DND-41 (cell line): ENCODE measurements at regions not wholly inside any gene's neighbourhood (a gene's known extent, or its start where the extent isn't known, plus 50 kb on each side); places are given as distances from the start of the nearest gene placed in this dataset.

Experiments used
- CTCF ChIP-seq: IDR thresholded peaks from 2 replicates; pipeline ENCODE4 v1.5.1; 2012; ENCODE audit warnings: borderline replicate concordance, low read length, moderate library complexity, mild to moderate bottlenecking; ENCODE audit not compliant: poor library complexity, severe bottlenecking; ENCODE audit errors: extremely low read depth
- EZH2 ChIP-seq: IDR thresholded peaks from 3 replicates; pipeline ENCODE4 v1.6.1; 2012; ENCODE audit warnings: borderline replicate concordance, low read depth, mild to moderate bottlenecking, moderate library complexity, low read length, inconsistent platforms; ENCODE audit not compliant: severe bottlenecking

- TF ChIP-seq CTCF = no peak
- TF ChIP-seq EZH2 = no peak
Measured at GRCh38 chr6:4664911-4665310, 111.3 kb upstream of the CDYL start.
